T follicular helper cell (primary cell): ENCODE measurements at regions not wholly inside any gene's neighbourhood (a gene's known extent, or its start where the extent isn't known, plus 50 kb on each side); places are given as distances from the start of the nearest gene placed in this dataset.
"Not testable (repeated sequence)": the region's sequence is repeated elsewhere in the genome, so short reads cannot be mapped to it uniquely, and the experiment has no call there.

Experiments
- DNase-seq: peaks from one replicate; pipeline ENCODE4 v3.0.0-alpha.2; 2020; ENCODE audit warnings: low read depth

- DNase-seq: no peak
Measured at GRCh38 chr2:64879745-64880144, 109.5 kb upstream of the SLC1A4 start.

GRCh38 chr2:64880193-64880951, 108.8 kb upstream of the SLC1A4 start:
- no peak for DNase-seq

- DNase-seq: no peak
Measured at GRCh38 chr2:64881037-64881492, 108.1 kb upstream of the SLC1A4 start.

- no peak for DNase-seq
Measured at GRCh38 chr2:64887565-64887964, 101.6 kb upstream of the SLC1A4 start.

GRCh38 chr2:64888591-64889309, 100.4 kb upstream of the SLC1A4 start:
- no peak for DNase-seq

- DNase-seq: no peak
Measured at GRCh38 chr2:64889803-64890202, 99.4 kb upstream of the SLC1A4 start.

- not testable (repeated sequence) for DNase-seq
Measured at GRCh38 chr2:64896572-64896971, 92.6 kb upstream of the SLC1A4 start.

- no peak for DNase-seq
Measured at GRCh38 chr2:64899081-64899865, 89.9 kb upstream of the SLC1A4 start.

- DNase-seq: not testable (repeated sequence)
Measured at GRCh38 chr2:64899876-64900275, 89.3 kb upstream of the SLC1A4 start.

GRCh38 chr2:64904413-64905329, 84.5 kb upstream of the SLC1A4 start:
- no peak for DNase-seq

- no peak for DNase-seq
Measured at GRCh38 chr2:64905338-64906024, 83.7 kb upstream of the SLC1A4 start.

GRCh38 chr2:64906853-64907536, 82.2 kb upstream of the SLC1A4 start:
- no peak for DNase-seq

GRCh38 chr2:64908406-64908805, 80.8 kb upstream of the SLC1A4 start:
- DNase-seq: no peak

GRCh38 chr2:64910523-64910922, 78.7 kb upstream of the SLC1A4 start:
- DNase-seq: no peak

- no peak for DNase-seq
Measured at GRCh38 chr2:64910972-64911433, 78.2 kb upstream of the SLC1A4 start.

- DNase-seq: peak; percentile 7
Measured at GRCh38 chr2:64913357-64913869, 75.8 kb upstream of the SLC1A4 start.

- no peak for DNase-seq
Measured at GRCh38 chr2:64914247-64914646, 75.0 kb upstream of the SLC1A4 start.

GRCh38 chr2:64914735-64915509, 74.3 kb upstream of the SLC1A4 start:
- no peak for DNase-seq

GRCh38 chr2:64915510-64915900, 73.7 kb upstream of the SLC1A4 start:
- no peak for DNase-seq
